MCF 10A (cell line): ENCODE measurements at regions not wholly inside any gene's neighbourhood (a gene's known extent, or its start where the extent isn't known, plus 50 kb on each side); places are given as distances from the start of the nearest gene placed in this dataset.

Source experiments
- BruUV-seq: library from RNA; stranded (reverse); fragments of 400-500 nt; replicated peaks from 2 replicates; lab custom pipeline; 2021; lab: Mats Ljungman, UMichigan
- CTCF ChIA-PET: fragments of 300-600 bp; sonication (Branson Sonifier 250); formaldehyde crosslinking; extraction: SDS; loops from one replicate; lab custom pipeline; 2021; ENCODE audit warnings: antibody characterized with exemption, inconsistent platforms; lab: Yijun Ruan, JAX
- POLR2A ChIA-PET: fragments of 300-600, 350-650 bp; sonication (Branson Sonifier 250); formaldehyde crosslinking; extraction: SDS; loops from one replicate; lab custom pipeline; 2020; ENCODE audit warnings: antibody characterized with exemption, inconsistent platforms; lab: Yijun Ruan, JAX
- DNase-seq: peaks from one replicate; pipeline ENCODE4 v3.0.0-alpha.2; 2018; ENCODE audit not compliant: unreplicated experiment
- H3K27ac Mint-ChIP-seq: one replicate; pipeline ENCODE4 v1.8.0; 2022; ENCODE audit warnings: mild to moderate bottlenecking, low read depth, mixed read lengths; ENCODE audit not compliant: unreplicated experiment
- H3K27me3 Mint-ChIP-seq: one replicate; pipeline ENCODE4 v1.8.0; 2022; ENCODE audit warnings: mixed read lengths; ENCODE audit not compliant: insufficient read depth, unreplicated experiment
- H3K36me3 Mint-ChIP-seq: one replicate; pipeline ENCODE4 v1.8.0; 2022; ENCODE audit warnings: mild to moderate bottlenecking, moderate library complexity, mixed read lengths; ENCODE audit not compliant: insufficient read depth, unreplicated experiment
- H3K4me1 Mint-ChIP-seq: one replicate; pipeline ENCODE4 v1.8.0; 2022; ENCODE audit warnings: mixed read lengths; ENCODE audit not compliant: insufficient read depth, unreplicated experiment
- H3K4me3 Mint-ChIP-seq: one replicate; pipeline ENCODE4 v1.8.0; 2022; ENCODE audit warnings: mild to moderate bottlenecking, moderate library complexity, mixed read lengths; ENCODE audit not compliant: unreplicated experiment
- H3K9me3 Mint-ChIP-seq: one replicate; pipeline ENCODE4 v1.8.0; 2022; ENCODE audit warnings: mixed read lengths; ENCODE audit not compliant: unreplicated experiment
- intact Hi-C: fragments of 100-400 bp; cut with micrococcal nuclease; formaldehyde crosslinking; loops from 2 replicates; pipeline ENCODE4 v1.14.1; 2022
- TF ChIP-seq, protein P1 (sequence below): fragments of 200-600 bp; IDR thresholded peaks from one replicate; pipeline ENCODE4 v1.8.0; 2022; ENCODE audit warnings: antibody characterized with exemption, mild to moderate bottlenecking; ENCODE audit not compliant: unreplicated experiment

DNA sequence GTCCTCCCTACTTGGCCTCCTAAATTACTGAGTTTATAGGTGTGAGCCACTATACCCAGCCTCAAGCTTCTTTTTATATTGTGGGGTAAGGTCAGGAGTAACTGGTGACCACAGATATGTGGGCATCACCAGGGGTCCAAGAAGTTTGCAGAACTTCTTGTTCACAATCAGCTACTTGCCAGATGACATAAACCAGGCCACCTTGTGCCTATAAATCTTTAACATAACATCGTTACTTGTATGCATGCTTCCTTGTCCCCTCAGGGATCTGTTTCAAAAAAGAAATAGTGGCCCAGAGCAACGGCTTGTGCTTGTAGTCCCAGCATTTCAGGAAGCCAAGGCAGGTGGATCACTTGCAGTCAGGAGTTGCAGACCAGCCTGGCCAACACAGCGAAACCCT is 115.1 kb upstream of the FAM174B start:
- POLR2A ChIA-PET, result interaction anchor here (1.2 kb wide), 1 partner anchor 12 kb away, joined by 3 read pairs; no protein-coding TSS in a partner anchor
- TF ChIP-seq, protein P1, sequence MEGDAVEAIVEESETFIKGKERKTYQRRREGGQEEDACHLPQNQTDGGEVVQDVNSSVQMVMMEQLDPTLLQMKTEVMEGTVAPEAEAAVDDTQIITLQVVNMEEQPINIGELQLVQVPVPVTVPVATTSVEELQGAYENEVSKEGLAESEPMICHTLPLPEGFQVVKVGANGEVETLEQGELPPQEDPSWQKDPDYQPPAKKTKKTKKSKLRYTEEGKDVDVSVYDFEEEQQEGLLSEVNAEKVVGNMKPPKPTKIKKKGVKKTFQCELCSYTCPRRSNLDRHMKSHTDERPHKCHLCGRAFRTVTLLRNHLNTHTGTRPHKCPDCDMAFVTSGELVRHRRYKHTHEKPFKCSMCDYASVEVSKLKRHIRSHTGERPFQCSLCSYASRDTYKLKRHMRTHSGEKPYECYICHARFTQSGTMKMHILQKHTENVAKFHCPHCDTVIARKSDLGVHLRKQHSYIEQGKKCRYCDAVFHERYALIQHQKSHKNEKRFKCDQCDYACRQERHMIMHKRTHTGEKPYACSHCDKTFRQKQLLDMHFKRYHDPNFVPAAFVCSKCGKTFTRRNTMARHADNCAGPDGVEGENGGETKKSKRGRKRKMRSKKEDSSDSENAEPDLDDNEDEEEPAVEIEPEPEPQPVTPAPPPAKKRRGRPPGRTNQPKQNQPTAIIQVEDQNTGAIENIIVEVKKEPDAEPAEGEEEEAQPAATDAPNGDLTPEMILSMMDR, result no peak
- BruUV-seq, result no TSS peak
- no peaks in the 10 kb centered on the region for H3K36me3 Mint-ChIP-seq
- no peaks in the 10 kb centered on the region for H3K27me3 Mint-ChIP-seq
- H3K4me1 Mint-ChIP-seq, result no peaks in the 10 kb centered on the region
- no peak overlapping the region for H3K27ac Mint-ChIP-seq
- CTCF ChIA-PET, result interaction anchor here (1.6 kb wide), 1 partner anchor 17 kb away, joined by 4 read pairs; no protein-coding TSS in a partner anchor
- intact Hi-C loops, result no loop called here
- no peak for DNase-seq
- H3K4me3 Mint-ChIP-seq, result no peak overlapping the region
- no peaks in the 10 kb centered on the region for H3K9me3 Mint-ChIP-seq

DNA sequence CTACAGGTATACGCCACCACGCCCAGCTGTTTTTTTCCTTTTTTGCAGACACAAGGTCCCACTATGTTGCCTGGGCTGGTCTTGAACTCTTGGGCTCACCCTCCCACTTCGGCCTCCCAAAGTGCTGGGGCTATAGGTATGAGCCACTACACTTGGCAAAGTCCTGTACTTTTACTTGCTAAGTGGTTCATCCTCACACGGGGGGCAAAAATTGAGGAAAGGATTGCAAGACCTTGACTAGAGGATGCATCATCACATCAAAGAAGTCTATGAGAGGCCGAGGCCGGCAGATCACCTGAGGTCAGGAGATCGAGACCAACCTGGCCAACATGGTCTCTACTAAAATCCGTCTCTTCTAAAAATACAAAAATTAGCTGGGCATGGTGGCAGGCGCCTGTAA is 116.5 kb upstream of the FAM174B start:
- BruUV-seq, result no TSS peak
- POLR2A ChIA-PET, result interaction anchor here (1.2 kb wide), 1 partner anchor 11 kb away, joined by 3 read pairs; no protein-coding TSS in a partner anchor
- intact Hi-C loops, result no loop called here
- TF ChIP-seq, protein P1, result no peak
- CTCF ChIA-PET, result interaction anchor here (1.6 kb wide), 1 partner anchor 16 kb away, joined by 4 read pairs; no protein-coding TSS in a partner anchor
- DNase-seq, result no peak
- no peaks in the 10 kb centered on the region for H3K4me1 Mint-ChIP-seq
- no peak overlapping the region for H3K4me3 Mint-ChIP-seq
- H3K9me3 Mint-ChIP-seq, result no peaks in the 10 kb centered on the region
- H3K36me3 Mint-ChIP-seq, result no peaks in the 10 kb centered on the region
- H3K27ac Mint-ChIP-seq, result no peak overlapping the region
- H3K27me3 Mint-ChIP-seq, result no peaks in the 10 kb centered on the region

DNA sequence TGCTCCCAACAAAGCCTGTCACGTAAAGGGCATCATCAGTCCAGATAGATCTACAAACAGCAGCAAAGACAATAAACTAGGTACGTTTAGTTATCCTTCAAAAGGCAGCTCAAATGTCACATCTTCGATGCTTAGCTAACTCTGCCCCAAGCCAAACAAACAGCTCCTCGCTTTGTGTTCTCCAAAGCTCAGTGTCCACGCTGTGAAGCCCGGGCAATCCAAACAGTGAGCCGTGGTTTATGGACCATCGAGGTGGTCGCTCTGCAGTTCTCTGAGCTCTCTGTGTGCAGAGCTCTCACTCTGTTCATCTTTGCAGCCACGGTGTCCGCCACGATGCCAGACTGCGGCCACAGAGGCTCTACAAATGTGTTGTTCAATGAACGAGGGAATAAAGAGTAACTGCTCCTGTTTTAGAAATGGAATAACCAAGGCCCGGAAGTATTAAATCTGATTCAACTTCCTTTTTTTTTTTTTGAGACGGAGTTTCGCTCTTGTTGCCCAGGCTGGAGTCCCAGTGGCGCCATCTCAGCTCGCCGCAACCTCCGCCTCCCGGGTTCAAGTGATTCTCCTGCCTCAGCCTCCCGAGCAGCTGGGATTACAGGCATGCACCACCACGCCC is 117.2 kb upstream of the FAM174B start:
- H3K27me3 Mint-ChIP-seq, result no peaks in the 10 kb centered on the region
- ChIA-PET CTCF (no interaction called here), POLR2A (interaction anchor here (0.7 kb wide), 2 partner anchors 896 to 1702 kb away, joined by 3 read pairs; no protein-coding TSS in a partner anchor)

DNA sequence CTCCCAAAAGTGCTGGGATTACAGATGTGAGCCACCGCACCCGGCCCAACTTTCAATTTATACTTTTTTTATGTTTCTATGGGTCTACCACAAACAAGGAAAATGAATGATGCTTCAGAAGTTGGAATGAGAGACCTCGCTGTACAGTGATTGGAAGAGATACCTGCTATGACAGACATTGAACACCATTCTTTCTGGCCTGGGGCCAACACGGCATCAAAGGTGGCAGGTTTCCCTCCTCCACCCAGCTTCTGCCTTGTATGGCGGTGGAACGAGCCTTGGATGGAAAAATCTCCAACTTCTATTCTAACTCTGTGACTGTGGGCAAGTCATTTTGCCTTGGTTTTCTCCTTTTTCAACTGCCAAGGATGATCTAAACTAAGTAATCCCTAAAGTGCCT is 117.8 kb upstream of the FAM174B start:
- BruUV-seq, result no TSS peak
- no peaks in the 10 kb centered on the region for H3K36me3 Mint-ChIP-seq
- DNase-seq, result no peak
- no peaks in the 10 kb centered on the region for H3K4me1 Mint-ChIP-seq
- H3K9me3 Mint-ChIP-seq, result no peaks in the 10 kb centered on the region
- no peak overlapping the region for H3K27ac Mint-ChIP-seq
- CTCF ChIA-PET, result no interaction called here
- intact Hi-C loops, result no loop called here
- POLR2A ChIA-PET, result interaction anchor here (0.7 kb wide), 1 partner anchor 1703 kb away, joined by 3 read pairs; no protein-coding TSS in a partner anchor
- TF ChIP-seq, protein P1, result no peak
- no peak overlapping the region for H3K4me3 Mint-ChIP-seq
- no peaks in the 10 kb centered on the region for H3K27me3 Mint-ChIP-seq

More for the DNA sequence above, 117.2 kb upstream of the FAM174B start:
- no peak overlapping the region for H3K27ac Mint-ChIP-seq
- no peaks in the 10 kb centered on the region for H3K36me3 Mint-ChIP-seq
- intact Hi-C loops, result no loop called here
- no peaks in the 10 kb centered on the region for H3K4me1 Mint-ChIP-seq
- H3K9me3 Mint-ChIP-seq, result no peaks in the 10 kb centered on the region
- no peak for DNase-seq
- no TSS peak for BruUV-seq
- H3K4me3 Mint-ChIP-seq, result no peak overlapping the region
- TF ChIP-seq, protein P1, result no peak
